ENCODE measurements at regions not wholly inside any gene's neighbourhood (a gene's known extent, or its start where the extent isn't known, plus 50 kb on each side); places are given as distances from the start of the nearest gene placed in this dataset.

DNA sequence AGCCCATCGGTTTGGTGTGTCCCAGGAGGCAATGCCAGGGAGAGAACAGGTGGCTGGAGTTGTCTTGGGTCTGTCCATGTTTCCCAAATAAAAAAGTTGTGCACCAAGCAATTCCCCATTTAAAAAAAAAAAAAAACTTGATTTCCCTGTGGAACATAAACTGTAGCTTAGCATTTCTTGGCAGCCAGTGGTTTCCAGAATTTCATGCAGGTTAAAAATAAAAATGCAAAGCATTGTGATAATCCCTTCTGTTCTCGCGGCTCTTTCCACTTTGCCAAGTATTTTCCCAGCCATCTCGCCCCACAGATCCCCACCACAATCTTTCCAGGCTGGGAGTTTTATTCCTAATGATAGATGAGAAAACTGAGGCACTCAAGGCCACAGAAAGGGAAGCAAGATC is 51.4 kb upstream of the MSX1 start:
- no peak for DNase-seq

DNA sequence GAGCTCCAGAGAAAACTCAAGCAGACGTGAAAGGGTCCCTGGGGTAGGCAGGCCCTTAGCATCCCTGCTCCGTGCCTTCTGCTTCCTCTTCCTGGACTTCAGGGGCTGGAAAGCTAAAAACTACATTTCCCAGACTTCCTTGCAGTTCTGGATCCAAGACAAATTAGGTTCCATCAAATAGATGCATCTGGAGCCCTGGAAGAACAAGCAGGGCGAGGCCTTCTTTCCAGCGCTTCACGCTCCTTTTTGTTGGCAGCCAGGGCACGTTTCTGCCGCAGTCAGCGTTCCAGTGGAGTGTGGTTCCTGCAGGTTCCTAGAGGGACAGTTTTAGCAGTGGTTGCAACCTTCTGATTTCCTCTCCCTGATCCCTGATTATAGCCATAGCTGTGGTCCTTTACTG is 53.6 kb upstream of the MSX1 start:
- no peak for DNase-seq

DNA sequence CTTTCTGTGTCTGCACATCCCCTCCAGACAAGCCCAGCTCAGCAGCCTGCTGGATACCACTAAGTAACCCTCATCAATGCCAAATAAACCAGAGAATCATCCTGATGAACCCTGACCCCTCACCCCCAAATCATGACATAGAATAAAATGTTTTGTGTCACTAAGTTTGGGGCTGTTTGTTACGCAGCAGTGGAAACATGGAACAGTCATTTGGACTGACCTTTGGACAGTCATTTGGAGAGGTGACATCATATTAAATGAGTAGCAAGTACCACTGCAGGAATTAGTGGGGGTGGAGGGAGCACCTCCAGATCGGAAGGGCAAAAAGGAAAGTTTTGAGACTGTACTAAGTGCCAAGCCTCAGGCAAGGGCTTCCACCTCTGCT is 55.6 kb upstream of the MSX1 start:
- no peak for DNase-seq

DNA sequence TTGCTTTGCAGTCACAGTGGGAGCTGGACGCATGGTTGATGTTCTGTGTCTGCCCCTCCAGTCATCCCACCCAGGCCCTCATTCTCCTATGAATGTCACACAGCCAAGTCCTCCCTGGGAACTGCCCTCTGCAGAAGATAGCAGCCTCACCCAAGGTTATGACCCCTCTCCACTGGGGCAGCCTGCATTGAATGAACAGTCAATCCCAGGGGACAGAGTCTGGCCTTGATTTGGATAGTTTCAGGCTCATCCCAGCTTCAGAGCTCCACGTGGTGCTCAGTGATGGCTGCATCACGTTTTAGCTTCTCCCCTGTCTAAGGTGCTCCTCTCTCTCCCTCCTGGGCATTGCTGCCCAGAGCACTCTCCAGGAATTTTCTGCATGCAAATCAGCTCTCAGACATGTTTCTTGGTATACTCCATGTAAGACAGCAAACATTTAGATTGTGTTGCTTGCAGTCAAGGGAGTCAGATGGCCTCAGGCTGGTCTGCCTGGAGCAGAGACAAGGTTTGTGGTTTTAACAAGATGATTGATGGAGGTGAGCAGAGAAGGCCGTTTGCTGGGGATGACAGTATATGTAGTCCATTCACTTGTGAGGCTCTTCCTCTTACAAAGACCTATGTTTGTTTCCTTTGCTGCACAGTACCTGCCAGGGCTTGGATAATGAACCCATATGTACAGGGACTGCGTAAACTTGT is 56.1 kb upstream of the MSX1 start:
- DNase-seq, result no peak

DNA sequence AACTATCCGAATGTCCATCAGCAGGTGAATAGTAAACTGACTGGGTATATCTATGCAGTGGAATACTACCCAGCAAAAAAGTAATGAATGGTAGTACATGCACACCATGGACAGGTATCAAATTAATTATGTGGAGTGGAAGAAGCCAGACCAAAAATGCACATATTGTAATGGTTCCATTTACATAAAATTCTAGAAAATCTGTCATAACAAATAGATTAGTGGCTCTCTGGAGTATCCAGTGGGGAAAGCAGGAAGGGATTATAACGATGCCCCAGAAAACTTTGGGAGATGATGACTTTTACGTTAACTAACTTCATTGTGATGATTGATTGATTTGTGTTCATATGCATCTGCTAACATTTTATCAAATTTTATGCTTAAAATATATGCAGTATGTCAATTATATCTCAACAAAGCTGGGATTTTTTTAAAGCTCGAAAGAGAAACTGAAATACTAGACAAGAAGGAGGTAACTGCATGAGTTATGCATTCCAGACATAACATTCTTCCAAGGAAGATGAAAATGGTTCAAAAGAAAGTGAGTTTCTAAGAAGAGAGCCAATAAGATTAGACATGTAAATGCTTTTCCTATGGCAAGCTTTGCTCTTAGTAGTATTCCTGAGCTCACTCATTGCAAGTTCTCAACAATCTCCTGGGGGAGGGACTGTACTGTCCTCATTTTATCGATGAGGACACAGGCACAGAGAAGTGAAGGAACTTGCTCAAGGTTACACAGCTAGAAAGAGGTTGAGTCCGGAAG is 58.6 kb upstream of the MSX1 start:
- DNase-seq, result no peak

DNA sequence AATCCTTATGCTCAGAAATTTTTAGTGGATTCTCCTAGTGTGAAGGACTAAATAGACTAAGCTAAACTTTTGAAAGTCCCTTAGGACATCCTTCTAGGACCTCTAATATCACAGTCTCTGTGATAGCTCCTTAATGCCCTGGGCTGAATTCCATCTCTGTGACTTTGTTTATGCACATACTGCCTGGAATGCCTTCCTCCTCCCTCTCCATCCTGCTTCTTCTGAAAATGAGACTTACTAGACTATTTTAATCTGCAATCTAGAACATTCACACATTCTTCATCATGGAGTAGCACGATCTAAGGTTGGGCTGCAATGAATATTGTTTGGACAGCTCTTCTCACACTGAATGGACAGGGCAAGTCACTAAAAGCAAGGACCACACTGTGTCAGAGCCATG is 65.0 kb upstream of the MSX1 start:
- no peak for DNase-seq

DNA sequence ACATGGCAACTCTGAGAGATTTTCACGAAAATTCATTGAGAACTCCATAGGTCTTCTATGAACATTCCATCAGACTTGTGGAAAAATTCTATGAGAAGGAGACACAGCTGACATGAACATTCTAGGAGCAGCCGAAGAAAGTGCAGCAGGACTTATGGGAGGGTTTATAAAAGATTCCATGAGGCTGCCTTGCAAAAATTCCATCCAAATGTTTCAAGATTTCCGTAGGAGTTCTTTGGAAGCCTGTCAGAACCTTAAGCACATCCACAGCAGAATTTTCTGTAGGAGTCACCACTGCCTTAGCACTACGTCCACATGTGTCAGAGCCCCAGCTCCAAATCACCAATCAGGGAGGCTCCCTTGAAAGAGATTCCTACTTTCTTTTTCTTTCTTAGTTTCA is 67.0 kb upstream of the MSX1 start:
- no peak for DNase-seq

DNA sequence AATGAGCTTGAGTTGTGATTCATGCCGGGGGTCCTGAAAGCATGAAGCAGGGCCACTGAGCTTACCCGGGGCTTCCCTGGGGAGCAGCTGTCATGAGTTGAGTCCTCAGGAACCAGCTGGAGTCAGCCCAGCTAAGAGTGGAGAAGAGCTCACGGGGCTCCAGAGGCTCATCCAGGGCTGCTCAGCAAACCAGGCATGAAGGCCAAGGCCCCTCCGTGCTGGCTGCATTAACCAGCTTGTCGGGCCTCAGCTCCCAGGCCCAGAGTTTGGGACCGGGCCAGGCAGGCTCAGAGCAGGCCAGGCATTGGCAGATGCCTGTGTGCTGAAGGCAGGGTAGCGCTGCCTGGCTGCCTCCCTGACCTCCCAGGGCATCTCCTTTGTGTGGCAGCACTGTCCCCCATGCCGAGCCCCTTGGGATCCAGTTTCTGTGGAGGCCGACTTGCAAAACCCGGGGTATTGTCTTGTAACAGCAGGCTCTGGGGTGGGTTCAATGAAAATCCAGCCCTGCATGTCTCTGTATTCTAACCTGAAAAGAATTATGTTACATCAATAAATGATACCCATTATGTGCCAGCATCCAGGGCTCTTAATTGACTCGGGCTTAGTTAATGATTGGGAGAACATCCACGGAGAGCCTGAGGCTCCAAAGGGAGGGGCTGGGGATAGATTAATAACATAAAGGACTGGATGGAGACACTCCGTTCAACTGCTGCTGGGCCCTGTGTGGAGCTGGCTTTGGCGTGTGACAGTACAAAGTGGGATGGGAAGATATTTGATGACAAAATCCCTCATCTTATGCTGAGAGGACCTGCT is 68.0 kb upstream of the MSX1 start:
- DNase-seq, result peak; percentile 21

DNA sequence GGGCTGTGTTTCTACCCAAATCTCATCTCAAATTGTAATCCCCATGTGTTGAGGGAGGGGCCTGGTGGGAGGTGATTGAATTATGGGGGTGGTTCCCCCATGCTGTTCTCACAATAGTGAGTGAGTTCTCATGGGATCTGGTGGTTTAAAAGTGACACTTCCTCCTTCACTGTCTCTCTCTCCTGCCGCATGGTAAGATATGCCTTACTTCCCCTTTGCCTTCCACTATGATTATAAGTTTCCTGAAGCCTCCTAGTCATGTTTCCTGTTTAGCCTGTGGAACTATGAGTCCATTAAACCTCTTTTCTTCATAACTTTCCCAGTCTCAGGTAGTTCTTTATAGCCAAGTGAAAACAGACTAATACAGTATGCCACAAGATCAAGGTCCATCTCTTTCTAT is 70.0 kb upstream of the MSX1 start:
- DNase-seq, result no peak

DNA sequence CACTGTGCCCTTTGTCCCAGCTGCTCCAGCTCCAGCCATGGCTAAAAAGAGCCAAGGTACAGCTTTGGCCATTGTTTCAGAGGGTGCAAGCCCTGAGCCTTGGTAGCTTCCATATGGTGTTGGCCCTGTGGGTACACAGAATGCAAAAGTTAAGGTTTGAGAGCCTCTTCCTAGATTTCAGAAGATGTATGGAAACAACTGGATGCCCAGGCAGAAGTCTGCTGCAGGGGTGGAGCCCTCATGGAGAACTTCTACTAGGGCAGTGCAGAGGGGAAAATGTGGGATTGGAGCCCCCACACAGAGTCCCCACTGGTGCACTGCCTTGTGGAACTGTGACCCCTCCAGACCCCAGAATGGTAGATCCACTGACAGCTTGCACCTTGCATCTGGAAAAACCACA is 70.9 kb upstream of the MSX1 start:
- no peak for DNase-seq

DNA sequence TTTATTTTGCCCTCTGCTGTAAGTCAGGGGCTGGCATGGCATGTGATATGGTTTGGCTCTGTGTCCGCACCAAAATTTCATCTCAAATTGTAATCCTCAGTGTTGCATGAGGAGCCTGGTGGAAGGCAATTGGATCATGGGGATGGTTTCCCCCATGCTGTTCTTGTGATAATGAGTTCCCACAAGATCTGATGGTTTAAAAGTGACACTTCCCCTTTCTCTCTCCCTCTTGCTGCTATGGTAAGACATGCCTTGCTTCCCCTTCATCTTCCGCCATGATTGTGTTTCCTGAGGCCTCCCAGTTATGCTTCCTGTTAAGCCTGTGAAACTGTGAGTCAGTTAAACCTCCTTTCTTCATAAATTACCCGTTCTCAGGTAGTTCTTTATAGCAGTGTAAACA is 72.0 kb upstream of the MSX1 start:
- DNase-seq, result no peak

DNA sequence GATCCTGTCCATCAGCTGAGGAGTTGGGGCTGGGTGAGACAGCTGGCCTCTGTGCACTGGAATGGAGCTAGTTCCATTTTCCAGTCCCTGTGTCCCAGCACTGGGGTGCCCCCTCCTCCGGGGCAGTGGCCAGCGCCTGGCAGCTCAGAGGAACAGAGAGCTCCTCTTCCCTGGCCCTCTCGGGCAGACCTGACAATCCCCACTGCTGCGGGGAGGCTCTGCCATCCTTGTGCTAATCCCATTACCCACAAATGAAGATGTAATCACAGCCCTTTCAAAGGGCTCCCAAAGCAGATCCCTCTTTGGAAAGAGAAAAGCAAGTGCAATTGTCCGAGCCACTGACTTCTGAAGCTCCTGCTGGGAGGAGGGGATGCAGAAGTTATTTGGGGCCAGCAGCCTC is 75.1 kb upstream of the MSX1 start:
- DNase-seq, result peak; percentile 87

DNA sequence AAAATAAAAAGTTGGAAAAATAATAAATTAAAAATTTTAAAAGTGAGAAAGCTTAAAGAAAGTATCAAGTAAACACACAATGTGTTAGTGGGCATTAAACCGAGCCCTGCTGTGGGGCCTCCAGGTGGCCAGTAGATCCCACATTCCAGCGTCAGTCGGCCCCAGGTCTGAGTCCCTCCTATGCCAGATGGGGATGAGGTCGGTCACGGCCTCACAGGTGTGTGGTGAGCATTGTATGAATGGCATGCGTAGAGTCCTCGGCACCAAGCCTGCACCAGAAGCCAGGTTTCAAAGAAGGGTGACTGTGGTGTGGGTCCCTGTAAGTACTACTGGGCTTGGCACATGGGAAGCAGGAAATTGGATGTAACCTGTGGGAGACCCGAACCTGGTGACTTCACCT is 75.6 kb upstream of the MSX1 start:
- peak; percentile 28 for DNase-seq

DNA sequence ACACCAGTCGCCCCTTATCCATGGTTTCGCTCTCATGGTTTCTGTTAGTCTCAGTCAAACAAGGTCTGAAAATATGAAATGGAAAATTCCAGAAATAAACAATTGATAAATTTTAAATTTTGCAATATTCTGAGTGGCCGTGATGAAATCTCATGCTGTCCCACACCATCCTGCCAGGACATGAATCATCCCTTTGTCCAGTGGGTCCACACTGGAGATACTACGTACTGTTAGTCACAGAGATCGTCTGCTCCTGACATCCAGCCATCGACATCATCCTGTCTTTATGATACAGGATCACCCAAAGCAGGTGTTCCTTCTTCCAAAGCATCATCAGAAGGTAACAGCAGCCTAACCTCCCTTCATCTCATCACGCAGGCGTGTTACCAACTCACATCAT is 76.5 kb upstream of the MSX1 start:
- no peak for DNase-seq

DNA sequence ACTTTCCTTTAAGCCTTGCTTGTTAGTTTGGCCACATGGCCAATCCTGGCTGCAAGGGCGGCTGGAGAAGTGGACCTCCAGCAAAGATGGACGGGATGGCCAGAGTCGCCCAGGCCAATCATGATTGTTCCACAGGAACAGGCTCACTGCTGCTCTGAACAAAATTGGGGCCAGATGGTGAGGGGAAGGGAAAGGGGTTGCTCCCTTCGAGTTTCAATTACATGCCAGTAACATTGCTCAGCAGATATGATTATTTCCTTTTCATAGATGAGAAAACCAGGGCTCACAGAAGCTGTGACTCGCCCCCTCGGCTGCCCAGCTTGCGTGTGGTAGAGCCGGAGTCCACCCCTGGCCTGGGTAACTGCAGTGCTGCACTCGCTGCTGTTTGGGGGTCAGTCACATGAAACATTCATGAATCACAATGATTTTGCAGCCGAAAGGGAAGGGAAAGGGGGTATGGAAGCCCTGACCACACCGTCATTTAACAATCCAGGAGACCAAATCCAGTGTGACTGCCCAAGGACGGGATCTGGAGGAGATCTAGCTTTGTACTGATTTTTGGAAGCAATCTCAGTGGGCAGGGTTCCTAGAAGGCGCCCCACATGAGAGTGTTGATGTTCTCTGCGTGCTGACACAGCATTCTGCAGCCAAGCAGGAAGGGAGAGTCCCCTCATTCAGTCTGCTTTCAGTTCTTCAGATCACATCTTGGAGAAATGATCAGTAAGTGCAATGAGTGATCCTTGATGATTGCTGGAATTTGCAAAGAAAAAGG is 77.3 kb upstream of the MSX1 start:
- no peak for DNase-seq

DNA sequence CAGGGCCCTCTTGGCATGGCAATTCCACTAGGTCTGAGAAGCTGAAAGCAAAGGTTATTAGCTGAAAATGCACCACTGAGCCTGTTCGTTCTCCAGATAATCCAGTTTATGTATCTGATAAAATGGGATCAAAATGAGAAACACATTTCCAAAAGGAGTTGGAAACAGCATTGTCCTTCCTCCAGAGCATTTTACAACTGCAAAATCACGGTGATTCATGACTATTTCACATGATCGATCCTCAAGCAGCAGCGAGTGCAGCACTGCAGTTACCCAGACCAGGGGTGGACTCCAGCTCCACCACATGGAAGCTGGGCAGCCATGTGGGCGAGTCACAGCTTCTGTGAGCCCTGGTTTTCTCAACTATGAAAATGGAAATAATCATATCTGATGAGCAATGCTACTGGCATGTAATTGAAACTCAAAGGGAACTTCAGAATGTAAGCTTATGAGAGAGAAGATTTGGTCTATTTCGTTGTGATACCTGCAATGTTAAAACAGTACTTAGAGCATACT is 78.7 kb upstream of the MSX1 start:
- DNase-seq, result no peak

DNA sequence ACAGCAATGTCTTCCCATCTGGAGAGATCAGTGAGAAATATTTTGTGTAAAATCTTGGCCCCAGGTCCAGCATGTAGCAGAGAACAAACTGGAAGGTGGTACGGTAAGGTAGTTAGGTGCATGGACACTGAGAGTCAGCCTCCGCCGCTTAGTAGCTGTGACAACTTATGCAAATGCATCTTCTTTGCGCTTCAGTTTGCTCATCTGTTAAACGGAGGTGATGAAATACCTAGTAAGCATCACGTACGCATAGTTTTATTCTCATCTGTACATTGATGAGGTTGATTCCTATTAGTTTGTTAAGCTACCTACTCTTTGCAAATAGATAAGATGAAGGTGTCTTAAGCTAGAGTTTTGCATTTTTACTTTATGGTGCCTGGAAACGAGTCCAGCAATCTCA is 80.0 kb upstream of the MSX1 start:
- DNase-seq, result no peak

DNA sequence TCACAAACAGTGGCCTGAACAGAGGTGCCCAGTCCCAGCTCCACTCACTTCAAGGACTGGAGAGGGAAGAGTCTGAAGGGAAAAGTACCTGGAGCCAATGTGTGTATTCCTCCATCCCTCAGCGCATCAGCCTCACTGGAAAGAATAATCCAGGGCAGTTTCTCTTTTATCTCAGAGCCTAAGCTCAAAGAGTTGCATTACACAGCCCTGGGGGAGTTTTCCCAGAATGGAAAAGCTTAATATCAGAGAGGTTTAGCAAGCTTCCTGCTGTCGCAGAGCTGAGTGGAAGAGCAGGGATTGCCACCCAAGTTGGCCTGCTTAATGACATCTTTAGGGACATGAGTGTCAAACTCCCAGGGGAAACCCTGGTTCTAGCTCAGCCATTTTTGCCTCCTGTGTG is 80.4 kb upstream of the MSX1 start:
- DNase-seq, result no peak

DNA sequence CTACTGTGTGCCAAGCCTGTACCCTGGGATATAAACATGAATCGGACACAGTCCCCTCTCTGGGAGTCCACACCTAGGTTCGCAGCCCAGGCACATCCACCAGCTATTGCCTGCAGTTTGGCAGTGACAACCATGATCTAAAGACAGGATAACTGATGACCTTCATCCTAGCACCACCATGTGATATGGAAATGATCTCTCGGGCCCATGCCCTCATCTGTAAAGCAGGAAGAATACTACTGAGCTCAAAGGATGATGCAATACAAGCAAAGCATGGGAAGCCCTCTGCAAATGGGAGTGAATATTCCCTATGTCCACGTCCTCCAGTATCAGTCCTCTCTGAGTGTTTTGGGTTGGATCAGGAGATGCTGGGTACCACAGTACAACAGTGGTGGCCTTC is 80.9 kb upstream of the MSX1 start:
- DNase-seq, result no peak

DNA sequence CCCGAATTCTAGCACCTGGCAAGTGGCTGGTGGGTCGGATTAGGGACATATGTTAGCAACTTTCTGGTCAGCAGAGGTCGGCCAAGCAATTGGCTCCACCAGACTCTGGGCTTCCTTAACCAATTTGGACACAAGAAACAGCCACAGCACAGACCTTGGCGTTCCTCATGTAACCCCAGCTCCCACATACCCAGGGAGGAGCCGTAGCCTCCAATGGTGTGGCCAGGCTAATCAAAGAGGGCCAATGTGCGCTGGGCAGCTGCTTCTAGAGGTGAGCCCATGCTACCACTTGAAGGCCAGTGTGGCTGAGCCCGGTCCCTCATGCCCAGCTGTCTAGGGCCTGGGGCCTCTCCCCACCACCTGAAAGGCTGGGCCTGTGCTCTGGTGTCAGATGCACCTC is 82.5 kb upstream of the MSX1 start:
- DNase-seq, result no peak

DNA sequence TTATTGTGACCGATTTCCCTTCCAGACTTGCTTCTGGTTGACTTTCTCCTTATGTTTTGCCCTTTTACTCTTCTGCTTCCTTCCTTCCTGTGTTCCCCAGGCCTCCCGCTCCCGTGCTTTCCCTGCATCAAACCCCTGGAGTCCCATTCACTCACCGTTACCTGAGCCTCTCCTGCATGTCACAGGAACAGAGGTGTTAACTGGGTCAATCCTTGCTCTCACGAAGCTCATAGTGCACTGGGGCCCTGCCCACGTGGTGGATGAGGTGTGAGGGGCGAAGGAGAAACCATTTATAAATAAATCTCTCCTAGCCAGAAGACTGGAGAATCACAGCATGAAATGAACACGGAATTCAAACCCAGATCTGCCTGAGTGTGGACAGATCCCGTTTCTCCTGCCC is 83.1 kb upstream of the MSX1 start:
- DNase-seq, result no peak

DNA sequence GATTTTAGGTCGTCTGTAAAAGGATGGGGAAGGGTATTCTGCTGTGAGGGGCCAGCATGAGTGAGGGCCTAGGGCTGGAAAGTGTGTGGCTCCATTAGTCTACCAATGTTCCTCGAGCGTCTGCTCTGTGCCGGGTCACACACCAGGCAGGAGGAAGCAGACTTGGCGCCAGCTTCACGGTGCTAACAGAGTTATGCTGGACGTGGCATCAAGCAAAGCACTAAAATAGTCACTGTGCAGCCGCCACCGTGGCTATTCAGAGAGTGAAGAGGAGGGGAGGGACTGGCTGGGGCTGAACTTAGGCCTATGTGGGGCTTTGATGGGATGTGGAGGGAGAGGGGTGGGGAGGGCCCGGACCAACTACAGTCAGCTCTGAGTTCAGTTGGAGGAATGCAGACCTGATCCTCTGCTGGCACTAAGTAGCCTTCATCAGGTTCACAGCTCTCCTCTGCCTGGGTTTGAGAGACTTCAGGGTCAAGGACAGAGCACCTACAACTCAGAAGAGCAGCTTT is 83.9 kb upstream of the MSX1 start:
- DNase-seq, result no peak

DNA sequence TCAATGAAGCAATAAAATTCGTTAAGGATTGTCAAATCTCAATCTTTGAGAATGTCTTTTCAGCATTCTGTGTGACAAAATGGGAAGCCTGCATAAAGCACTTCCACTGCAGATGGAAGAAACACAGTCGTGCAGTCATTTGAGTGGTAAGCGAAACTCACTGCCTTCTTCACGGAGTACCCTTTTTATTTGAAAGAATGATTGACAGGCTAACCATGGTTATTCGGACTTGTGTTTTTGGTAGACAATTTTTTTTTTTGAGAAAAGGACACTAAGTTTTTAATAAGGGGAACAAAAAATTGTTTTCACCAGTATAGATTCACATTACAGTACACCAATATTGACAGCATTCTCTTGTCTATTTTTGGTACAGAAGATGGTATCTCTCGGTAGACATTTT is 86.9 kb upstream of the MSX1 start:
- no peak for DNase-seq

Data from NCI-H82 (cell line).